SJSA1 (cell line): ENCODE measurements at regions not wholly inside any gene's neighbourhood (a gene's known extent, or its start where the extent isn't known, plus 50 kb on each side); places are given as distances from the start of the nearest gene placed in this dataset.

ENCODE experiments used
- DNase-seq, 2 experiments: peaks; one replicate each; pipeline ENCODE4 v3.0.0-alpha.2; 2015 to 2020; ENCODE audit warnings: low spot score in 2 of 2, low read depth in 1 of 2
- H3K27ac ChIP-seq: fragments of 250-450 bp; sonication (Bioruptor Pico); 2 replicates; pipeline ENCODE4 v1.5.1; 2020; ENCODE audit warnings: mild to moderate bottlenecking, moderate library complexity
- H3K27me3 ChIP-seq: fragments of 250-450 bp; sonication (Bioruptor Pico); replicated peaks from 2 replicates; pipeline ENCODE4 v1.5.1; 2020; ENCODE audit warnings: mild to moderate bottlenecking, moderate library complexity
- H3K36me3 ChIP-seq: fragments of 250-450 bp; sonication (Bioruptor Pico); 2 replicates; pipeline ENCODE4 v1.5.1; 2020; ENCODE audit warnings: mild to moderate bottlenecking
- H3K4me1 ChIP-seq: fragments of 250-450 bp; sonication (Bioruptor Pico); replicated peaks from 2 replicates; pipeline ENCODE4 v1.6.1; 2021; ENCODE audit warnings: mild to moderate bottlenecking
- H3K4me3 ChIP-seq: fragments of 250-450 bp; sonication (Bioruptor Pico); 2 replicates; pipeline ENCODE4 v1.5.1; 2020; ENCODE audit warnings: mild to moderate bottlenecking
- H3K9me3 ChIP-seq: fragments of 250-450 bp; sonication (Bioruptor Pico); replicated peaks from 2 replicates; pipeline ENCODE4 v1.5.1; 2020; ENCODE audit warnings: mild to moderate bottlenecking

DNA sequence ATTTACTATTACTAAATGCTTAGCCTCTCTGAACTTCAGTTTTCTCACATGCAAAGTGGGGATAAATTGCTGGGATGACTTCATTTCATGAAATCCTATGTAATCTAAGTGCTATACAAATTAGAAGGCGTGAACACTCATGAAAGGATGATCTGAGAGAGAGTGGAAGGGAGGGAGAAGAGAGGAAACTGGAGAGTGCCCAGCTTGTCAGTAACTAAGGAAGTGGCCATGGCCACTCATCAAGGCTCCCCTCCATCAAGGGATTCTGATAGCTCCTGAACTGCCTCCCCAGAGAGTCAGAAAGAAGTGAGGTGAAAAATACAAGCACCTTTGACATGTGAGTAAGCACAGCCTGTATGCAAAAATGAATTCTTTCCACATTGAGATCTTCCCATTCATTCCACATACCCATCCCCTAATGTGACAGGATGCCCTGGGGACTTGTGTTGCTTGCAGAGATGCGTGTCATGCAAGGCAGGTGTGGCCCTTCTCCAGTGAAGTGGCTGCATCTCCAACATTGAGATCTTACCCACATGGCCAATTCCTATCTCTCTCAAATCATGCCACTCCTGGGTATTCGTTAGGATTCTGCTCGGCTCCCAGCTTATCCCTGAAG, 76.5 kb upstream of the ITPRID1 start:
- Histone ChIP-seq H3K27ac (no peak overlapping the region), H3K9me3 (no peaks in the 10 kb centered on the region), H3K4me3 (no peak overlapping the region), H3K36me3 (no peaks in the 10 kb centered on the region), H3K4me1 (no peaks in the 10 kb centered on the region), H3K27me3 (peaks cover 11% of the 10 kb centered on the region)
- no peak for DNase-seq

DNA sequence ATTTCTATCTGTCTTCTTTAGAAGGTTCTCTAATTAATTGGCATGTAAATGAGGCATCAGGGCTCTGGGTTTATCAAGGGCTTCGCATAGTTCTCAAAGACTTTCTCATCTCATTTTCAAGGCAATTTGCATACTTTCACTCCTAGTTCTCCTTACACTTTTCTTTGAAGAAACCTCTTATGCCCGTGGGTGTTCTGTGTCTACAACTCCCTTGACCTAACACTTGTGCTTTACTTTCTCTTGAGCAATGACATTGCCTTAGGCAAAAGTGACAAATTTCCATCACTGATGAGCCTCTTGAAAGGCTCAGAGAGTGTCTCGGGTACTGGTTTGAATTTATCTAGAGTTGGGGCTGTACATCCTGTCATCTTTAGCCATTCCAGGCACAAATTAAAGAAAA, 74.7 kb upstream of the ITPRID1 start:
- Histone ChIP-seq H3K4me3 (no peak overlapping the region), H3K9me3 (no peaks in the 10 kb centered on the region), H3K27ac (no peak overlapping the region), H3K36me3 (no peaks in the 10 kb centered on the region), H3K4me1 (no peaks in the 10 kb centered on the region), H3K27me3 (peaks cover 11% of the 10 kb centered on the region)
- DNase-seq, result no peak

DNA sequence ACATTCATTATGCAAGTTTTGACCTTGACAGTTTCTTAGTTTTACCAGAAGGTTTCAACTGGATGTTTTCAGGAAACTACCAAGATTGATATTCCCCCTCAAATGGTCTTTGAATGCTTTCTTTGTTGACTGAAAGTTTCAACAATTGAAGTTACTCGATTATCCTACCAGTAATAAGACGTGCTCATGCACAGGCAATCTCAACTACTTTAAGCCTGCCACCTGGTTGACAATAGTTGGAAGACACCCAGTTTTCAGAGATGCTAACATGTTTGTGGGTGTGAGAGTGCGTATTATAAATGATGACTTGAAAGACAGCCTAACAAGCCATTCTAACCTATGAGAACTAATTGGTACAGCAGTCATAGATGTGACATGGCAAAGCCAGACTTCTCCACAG, 73.4 kb upstream of the ITPRID1 start:
- no peak overlapping the region for H3K27ac ChIP-seq
- H3K9me3 ChIP-seq, result no peaks in the 10 kb centered on the region
- DNase-seq, result no peak
- H3K4me1 ChIP-seq, result no peaks in the 10 kb centered on the region
- H3K36me3 ChIP-seq, result no peaks in the 10 kb centered on the region
- no peak overlapping the region for H3K4me3 ChIP-seq
- peaks cover 11% of the 10 kb centered on the region for H3K27me3 ChIP-seq

DNA sequence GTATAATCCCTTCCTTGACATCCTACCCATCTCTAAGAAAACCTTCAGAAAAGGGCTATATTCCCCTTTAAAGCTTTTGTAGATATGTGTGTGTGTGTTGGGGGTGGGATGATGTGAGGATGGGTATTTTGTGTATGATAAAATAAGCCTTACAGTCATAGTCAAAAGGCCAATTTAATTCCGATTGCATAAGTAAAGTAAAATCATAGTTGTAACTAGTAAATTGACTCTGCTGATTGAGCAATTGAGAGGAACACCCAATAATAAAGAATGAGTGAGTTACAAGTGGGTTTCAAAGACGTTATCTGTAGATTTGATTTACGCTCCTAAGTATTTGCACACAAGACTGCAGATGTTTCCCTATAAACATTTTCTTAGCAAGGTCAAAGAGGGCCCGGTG, 71.3 kb upstream of the ITPRID1 start:
- Histone ChIP-seq H3K36me3 (no peaks in the 10 kb centered on the region), H3K27ac (no peak overlapping the region), H3K4me3 (no peak overlapping the region), H3K27me3 (peaks cover 11% of the 10 kb centered on the region), H3K9me3 (no peaks in the 10 kb centered on the region), H3K4me1 (no peaks in the 10 kb centered on the region)
- no peak for DNase-seq

DNA sequence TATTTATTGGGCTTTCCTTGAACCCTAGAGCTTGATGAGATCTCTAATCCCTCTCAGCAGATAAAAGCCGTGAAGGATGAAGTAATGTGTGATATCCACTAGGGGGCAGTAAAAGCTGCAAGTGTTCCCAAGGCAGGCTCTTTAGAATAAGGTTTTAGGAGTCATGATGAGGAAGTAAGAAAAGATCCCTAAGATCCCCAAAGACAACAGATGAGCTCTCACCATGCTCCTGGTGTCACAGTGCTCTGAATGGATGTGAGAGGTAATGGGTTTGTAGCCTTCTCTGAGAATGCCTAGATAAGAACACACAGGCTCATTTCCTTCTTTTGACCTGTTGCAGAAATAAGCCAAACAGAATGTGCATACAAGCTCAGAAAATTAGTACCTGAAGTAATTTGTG, 70.4 kb upstream of the ITPRID1 start:
- no peak overlapping the region for H3K27ac ChIP-seq
- H3K9me3 ChIP-seq, result no peaks in the 10 kb centered on the region
- H3K4me1 ChIP-seq, result no peaks in the 10 kb centered on the region
- DNase-seq, result peak in 1 of 2 experiments; percentile 29
- no peak overlapping the region for H3K4me3 ChIP-seq
- no peaks in the 10 kb centered on the region for H3K36me3 ChIP-seq
- H3K27me3 ChIP-seq, result peaks cover 11% of the 10 kb centered on the region

DNA sequence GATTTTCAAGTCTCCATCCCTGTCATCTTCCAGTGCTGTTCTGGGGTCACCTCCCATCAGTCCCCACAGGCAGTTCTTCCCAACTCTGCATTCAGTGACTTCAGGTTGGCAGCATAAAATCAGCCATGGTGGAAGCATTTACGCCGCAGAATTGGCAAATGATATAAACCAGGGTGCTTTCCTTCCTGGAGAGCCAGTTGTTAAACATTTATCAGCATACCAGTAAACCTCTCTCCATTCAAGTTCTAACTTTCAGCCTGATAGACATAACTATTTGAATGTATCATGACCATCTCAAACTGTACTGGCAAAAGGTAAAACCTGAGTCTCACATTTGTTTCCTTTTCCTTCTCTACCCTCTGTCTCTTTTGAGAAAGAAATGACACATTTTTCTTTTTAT, 69.7 kb upstream of the ITPRID1 start:
- peaks cover 11% of the 10 kb centered on the region for H3K27me3 ChIP-seq

DNA sequence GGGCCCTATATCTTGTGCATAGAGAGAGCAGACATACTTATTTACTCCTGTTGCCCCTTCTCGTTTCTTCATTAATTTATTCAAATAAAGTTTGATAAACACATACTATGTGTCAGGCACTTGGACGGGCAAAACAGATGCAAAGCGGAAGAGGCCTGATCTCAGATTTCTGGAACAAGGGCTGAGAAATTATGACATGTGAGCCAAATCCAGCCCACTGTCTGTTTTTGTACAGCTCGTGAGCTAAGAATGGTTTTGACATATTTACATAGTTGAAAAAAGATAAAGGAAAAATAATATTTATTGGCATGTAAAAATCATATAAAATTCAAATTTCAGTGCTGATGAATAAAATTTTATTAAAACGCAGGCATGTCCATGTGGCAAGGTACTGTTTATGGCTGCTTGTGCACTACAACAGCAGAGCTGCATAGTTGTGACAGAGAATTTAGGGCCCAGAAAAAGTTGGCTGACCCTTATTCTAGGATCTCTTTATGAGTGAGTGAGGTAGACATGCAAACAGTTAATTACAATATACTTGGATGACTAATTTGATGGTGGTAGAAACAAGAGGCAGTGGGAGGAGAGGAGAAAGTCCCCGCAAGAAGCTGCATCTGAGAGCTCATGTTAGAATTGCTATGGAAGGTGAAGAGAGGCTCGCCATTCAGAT, 68.1 kb upstream of the ITPRID1 start:
- Histone ChIP-seq H3K4me1 (no peaks in the 10 kb centered on the region), H3K36me3 (no peaks in the 10 kb centered on the region), H3K27ac (no peak overlapping the region), H3K27me3 (peaks cover 5% of the 10 kb centered on the region), H3K9me3 (no peaks in the 10 kb centered on the region), H3K4me3 (no peak overlapping the region)
- no peak for DNase-seq

More for the DNA sequence above, 69.7 kb upstream of the ITPRID1 start:
- H3K9me3 ChIP-seq, result no peaks in the 10 kb centered on the region
- H3K27ac ChIP-seq, result no peak overlapping the region
- H3K4me1 ChIP-seq, result no peaks in the 10 kb centered on the region
- no peak for DNase-seq
- no peaks in the 10 kb centered on the region for H3K36me3 ChIP-seq
- no peak overlapping the region for H3K4me3 ChIP-seq

DNA sequence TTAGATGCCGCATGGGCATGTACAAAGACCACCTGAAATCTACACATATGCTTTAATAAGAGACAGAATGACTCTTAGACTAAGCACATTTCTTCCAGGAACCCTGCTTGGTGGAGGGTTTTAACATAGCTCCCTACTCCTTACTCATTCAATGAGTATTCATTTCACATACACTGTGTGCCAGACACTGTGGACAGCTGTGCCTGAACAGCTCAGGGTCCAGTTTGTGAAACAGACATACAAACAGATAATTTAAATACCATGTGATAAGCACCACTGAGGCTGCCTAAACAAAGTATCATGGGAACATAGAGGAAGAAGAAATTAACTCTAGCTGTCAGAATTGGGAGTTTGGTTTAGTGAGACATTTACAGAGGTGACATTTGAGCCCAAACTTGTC, 65.2 kb upstream of the ITPRID1 start:
- Histone ChIP-seq H3K27me3 (0 out of 2 replicates have a peak, but pooled peaks cover 4% of the 10 kb centered on the region), H3K36me3 (no peaks in the 10 kb centered on the region), H3K4me3 (no peak overlapping the region), H3K4me1 (no peaks in the 10 kb centered on the region), H3K27ac (no peak overlapping the region), H3K9me3 (no peaks in the 10 kb centered on the region)
- DNase-seq, result no peak

DNA sequence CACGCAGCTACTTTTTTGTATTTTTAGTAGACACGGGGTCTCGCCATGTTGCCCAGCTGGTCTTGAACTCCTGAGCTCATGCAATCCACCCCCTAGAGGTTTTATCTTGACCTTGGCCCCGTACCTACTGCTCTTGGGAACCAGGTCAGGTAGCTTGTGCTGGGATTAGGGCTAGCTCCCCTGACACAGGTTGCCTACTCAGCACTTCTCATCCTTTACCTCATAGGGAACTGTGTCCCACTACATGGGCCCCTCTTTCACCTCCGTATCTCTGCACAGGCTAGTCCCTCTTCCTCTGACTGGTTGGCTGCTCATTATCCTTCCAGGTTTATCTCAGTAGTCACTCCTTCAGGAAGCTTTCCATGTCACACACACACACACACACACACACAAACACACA, 58.0 kb upstream of the ITPRID1 start:
- no peak for DNase-seq
- Histone ChIP-seq H3K9me3 (no peaks in the 10 kb centered on the region), H3K36me3 (no peaks in the 10 kb centered on the region), H3K27me3 (peaks cover 27% of the 10 kb centered on the region), H3K27ac (no peak overlapping the region), H3K4me3 (no peak overlapping the region), H3K4me1 (no peaks in the 10 kb centered on the region)

DNA sequence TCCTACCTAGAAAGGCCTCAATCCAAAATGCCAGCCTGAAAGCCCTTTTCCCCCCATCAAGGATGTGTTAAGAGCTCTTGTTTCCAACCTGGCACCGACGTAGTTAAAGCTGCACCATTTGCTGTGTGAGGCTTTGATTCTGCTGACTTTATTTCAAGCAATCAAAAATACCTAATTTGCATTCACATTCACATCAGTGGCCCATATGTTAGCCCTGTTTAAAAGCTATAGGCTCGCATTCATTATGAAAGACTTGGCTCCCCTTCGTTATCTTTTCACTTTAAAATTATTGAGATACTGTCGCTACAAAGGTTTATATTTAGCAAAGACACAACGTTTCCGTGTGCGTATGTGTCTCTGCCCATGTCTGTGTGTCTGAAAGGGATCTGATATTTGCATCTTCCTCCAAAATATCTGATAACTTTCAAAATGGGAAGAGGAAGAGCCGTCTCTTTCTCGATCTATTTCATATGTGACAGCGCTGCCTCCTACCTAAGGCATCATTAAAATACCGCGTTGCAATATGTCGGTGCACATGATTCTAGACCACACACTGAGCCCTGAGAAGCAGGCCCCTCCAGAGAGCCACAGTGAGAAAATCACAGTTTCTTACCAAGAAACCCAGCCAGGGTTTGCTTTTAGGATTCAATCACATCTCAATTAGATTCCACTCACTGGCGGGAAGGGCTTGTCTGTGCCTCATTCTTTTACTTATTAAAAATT, 57.1 kb upstream of the ITPRID1 start:
- Histone ChIP-seq H3K27ac (no peak overlapping the region), H3K9me3 (no peaks in the 10 kb centered on the region), H3K4me3 (no peak overlapping the region), H3K4me1 (no peaks in the 10 kb centered on the region), H3K36me3 (no peaks in the 10 kb centered on the region), H3K27me3 (peaks cover 32% of the 10 kb centered on the region)
- no peak for DNase-seq

DNA sequence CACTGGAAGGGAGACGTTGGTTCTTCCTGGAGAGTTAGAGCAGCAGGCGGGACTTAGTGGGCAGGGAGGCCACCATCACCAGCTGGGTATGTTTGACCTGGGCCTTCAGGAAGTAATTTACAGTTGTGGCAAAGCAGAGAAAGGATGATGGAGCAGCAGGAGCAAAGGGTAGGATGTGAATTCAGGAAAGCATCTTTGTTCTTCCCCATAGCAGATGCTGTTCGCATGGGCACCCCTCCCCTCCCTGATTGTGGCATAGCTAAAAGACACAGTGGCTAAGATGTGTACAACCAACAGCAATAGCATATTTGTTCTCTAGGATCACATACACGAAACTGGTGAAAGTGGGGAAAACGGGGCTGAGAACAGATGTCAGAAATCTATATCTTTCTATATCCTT, 56.3 kb upstream of the ITPRID1 start:
- Histone ChIP-seq H3K27me3 (peaks cover 30% of the 10 kb centered on the region), H3K36me3 (no peaks in the 10 kb centered on the region), H3K4me3 (no peak overlapping the region)

DNA sequence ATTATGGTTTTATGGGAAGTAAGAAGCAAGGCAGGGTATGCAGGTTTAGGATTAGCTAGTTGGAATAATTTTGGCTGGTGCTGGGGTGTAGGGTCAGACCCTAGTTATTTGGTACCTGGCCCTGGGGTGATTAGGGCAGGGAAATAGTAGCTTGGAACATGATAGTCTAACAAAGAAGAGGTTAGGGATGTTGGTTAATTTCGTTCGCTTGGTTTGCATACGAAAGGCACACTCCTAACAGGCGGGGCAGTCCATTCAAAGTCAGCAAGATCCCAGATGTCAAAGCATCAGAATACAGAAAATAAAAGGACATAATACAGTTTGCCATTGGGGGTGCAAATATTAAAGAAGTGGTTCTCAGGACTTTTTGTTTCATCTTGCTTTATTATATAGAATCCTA, 55.7 kb upstream of the ITPRID1 start:
- H3K27me3 ChIP-seq, result peaks cover 30% of the 10 kb centered on the region

More for the DNA sequence above, 56.3 kb upstream of the ITPRID1 start:
- H3K9me3 ChIP-seq, result no peaks in the 10 kb centered on the region
- no peaks in the 10 kb centered on the region for H3K4me1 ChIP-seq
- DNase-seq, result no peak
- H3K27ac ChIP-seq, result no peak overlapping the region

DNA sequence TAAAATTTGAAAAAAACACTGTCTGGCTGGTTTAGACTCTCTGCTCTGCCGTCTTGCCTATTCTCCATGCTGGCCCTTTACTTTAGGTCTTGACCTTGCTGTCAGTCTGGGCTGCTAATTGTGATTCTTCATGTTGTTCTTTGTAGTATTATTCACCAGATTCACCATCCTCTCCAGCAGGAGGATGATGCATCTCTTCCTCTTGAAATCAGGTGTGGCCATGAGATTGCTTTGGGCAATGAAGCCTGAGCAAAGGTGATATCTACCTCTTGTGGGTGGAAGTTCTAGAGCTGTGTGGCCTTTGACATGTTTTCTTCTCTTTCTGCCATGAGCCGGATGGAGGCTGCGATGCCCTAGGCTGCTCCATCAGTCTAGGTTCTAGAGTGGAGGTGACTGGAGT, 51.3 kb upstream of the ITPRID1 start:
- DNase-seq, result no peak
- H3K4me3 ChIP-seq, result no peak overlapping the region
- H3K36me3 ChIP-seq, result no peaks in the 10 kb centered on the region
- H3K27me3 ChIP-seq, result peaks cover 15% of the 10 kb centered on the region; the same call in 1 of the 2 replicates
- H3K4me1 ChIP-seq, result no peaks in the 10 kb centered on the region
- no peaks in the 10 kb centered on the region for H3K9me3 ChIP-seq
- no peak overlapping the region for H3K27ac ChIP-seq

More for the DNA sequence above, 55.7 kb upstream of the ITPRID1 start:
- no peaks in the 10 kb centered on the region for H3K9me3 ChIP-seq
- DNase-seq, result no peak
- H3K4me3 ChIP-seq, result no peak overlapping the region
- H3K4me1 ChIP-seq, result no peaks in the 10 kb centered on the region
- no peaks in the 10 kb centered on the region for H3K36me3 ChIP-seq
- H3K27ac ChIP-seq, result no peak overlapping the region
